Caco-2 (cell line): ENCODE measurements at regions not wholly inside any gene's neighbourhood (a gene's known extent, or its start where the extent isn't known, plus 50 kb on each side); places are given as distances from the start of the nearest gene placed in this dataset.

Source experiments
- BruUV-seq: library from RNA; stranded (reverse); fragments of 400-500 nt; replicated peaks from 2 replicates; lab custom pipeline; 2021; lab: Mats Ljungman, UMichigan
- CTCF ChIA-PET: fragments of 300-600 bp; sonication (Branson Sonifier 250); formaldehyde crosslinking; loops from one replicate; lab custom pipeline; 2022; ENCODE audit warnings: antibody characterized with exemption; lab: Charles Lee
- POLR2A ChIA-PET: fragments of 300-600 bp; sonication (Branson Sonifier 250); formaldehyde crosslinking; loops from one replicate; lab custom pipeline; 2022; ENCODE audit warnings: antibody characterized with exemption; lab: Charles Lee
- DNase-seq, 2 experiments: peaks; one replicate each; pipeline versions ENCODE4 v3.0.0 to v3.0.0-alpha.2; 2020 to 2022
- H3K27me3 ChIP-seq: replicated peaks from 2 replicates; pipeline ENCODE4 v1.6.0; 2011; ENCODE audit warnings: low read length; ENCODE audit not compliant: control insufficient read depth, insufficient read depth
- H3K36me3 ChIP-seq: 2 replicates; pipeline ENCODE4 v1.5.1; 2011; ENCODE audit warnings: low read length; ENCODE audit not compliant: control insufficient read depth, insufficient read depth
- H3K4me1 ChIP-seq: fragments of 250-450 bp; sonication (Bioruptor Pico); 2 replicates; pipeline ENCODE4 v1.5.1; 2020; ENCODE audit warnings: mild to moderate bottlenecking
- H3K4me3 ChIP-seq: 2 replicates; pipeline ENCODE4 v1.5.1; 2011; ENCODE audit warnings: low read depth, mild to moderate bottlenecking, control low read depth, low read length
- H3K9me3 ChIP-seq: fragments of 250-450 bp; sonication (Bioruptor Pico); 2 replicates; pipeline ENCODE4 v1.5.1; 2020; ENCODE audit warnings: mild to moderate bottlenecking, moderate library complexity
- H3K27ac Mint-ChIP-seq: one replicate; pipeline ENCODE4 v1.8.0; 2022; ENCODE audit warnings: mixed read lengths; ENCODE audit not compliant: unreplicated experiment
- H3K27me3 Mint-ChIP-seq: one replicate; pipeline ENCODE4 v1.8.0; 2022; ENCODE audit warnings: mixed read lengths; ENCODE audit not compliant: insufficient read depth, unreplicated experiment
- H3K36me3 Mint-ChIP-seq: one replicate; pipeline ENCODE4 v1.8.0; 2022; ENCODE audit warnings: mild to moderate bottlenecking, mixed read lengths; ENCODE audit not compliant: insufficient read depth, unreplicated experiment
- H3K4me1 Mint-ChIP-seq: one replicate; pipeline ENCODE4 v1.8.0; 2022; ENCODE audit warnings: low read depth, mixed read lengths; ENCODE audit not compliant: unreplicated experiment
- H3K4me3 Mint-ChIP-seq: one replicate; pipeline ENCODE4 v1.8.0; 2022; ENCODE audit warnings: mild to moderate bottlenecking, moderate library complexity, mixed read lengths; ENCODE audit not compliant: unreplicated experiment
- H3K9me3 Mint-ChIP-seq: one replicate; pipeline ENCODE4 v1.8.0; 2022; ENCODE audit warnings: mixed read lengths; ENCODE audit not compliant: unreplicated experiment
- CTCF ChIP-seq, 2 experiments: fragments of 200-600 bp in 1 of 2; IDR thresholded peaks; 1 replicate in 1 of 2; 2 replicates in 1 of 2; pipeline versions ENCODE4 v1.5.1 to v1.8.0; 2011 to 2022; ENCODE audit warnings: antibody characterized with exemption in 1 of 2, control low read depth in 1 of 2, inconsistent platforms in 1 of 2, low read depth in 1 of 2, low read length in 1 of 2, mild to moderate bottlenecking in 1 of 2, moderate library complexity in 1 of 2; ENCODE audit not compliant: insufficient read depth in 1 of 2, severe bottlenecking in 1 of 2, unreplicated experiment in 1 of 2
- intact Hi-C: fragments of 100-400 bp; cut with micrococcal nuclease; formaldehyde crosslinking; loops from one replicate; pipeline ENCODE4 v1.10.0; 2022; ENCODE audit not compliant: unreplicated experiment

DNA sequence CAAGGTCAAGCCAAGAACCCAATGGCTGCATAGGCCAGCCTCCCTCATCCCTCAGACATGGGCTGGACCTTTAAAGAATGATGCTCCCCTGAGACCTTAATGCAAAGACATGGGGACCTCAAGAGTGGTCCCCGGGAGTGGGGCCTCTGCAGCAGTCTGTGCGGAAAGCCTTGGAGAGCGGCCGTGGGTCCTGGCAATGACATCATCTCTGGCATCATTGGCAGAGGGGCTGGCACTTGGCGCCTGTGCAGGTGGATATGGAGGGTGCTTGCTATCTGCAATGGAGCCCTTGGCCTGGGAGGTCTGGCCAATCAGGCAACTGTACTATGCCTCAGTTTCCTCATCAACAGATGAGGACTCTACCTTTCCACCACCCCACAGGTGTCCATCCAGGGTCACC, 365.5 kb upstream of the MKI67 start:
- no TSS peak for BruUV-seq
- no peak overlapping the region for H3K27ac Mint-ChIP-seq
- no peaks in the 10 kb centered on the region for H3K36me3 Mint-ChIP-seq
- Histone ChIP-seq H3K9me3 (no peaks in the 10 kb centered on the region), H3K36me3 (no peaks in the 10 kb centered on the region), H3K4me3 (no peak overlapping the region), H3K27me3 (no peaks in the 10 kb centered on the region), H3K4me1 (no peaks in the 10 kb centered on the region)
- CTCF ChIA-PET: no interaction called here
- no peak for DNase-seq
- intact Hi-C loops: no loop called here
- H3K4me1 Mint-ChIP-seq: no peaks in the 10 kb centered on the region
- H3K4me3 Mint-ChIP-seq: no peak overlapping the region
- H3K9me3 Mint-ChIP-seq: no peaks in the 10 kb centered on the region
- H3K27me3 Mint-ChIP-seq: peaks cover 10% of the 10 kb centered on the region
- POLR2A ChIA-PET: no interaction called here
- no peak for TF ChIP-seq CTCF (IDR thresholded peaks at IDR 0.05; ENCODE audit: insufficient read depth in 1 of 2, low read depth in 1 of 2, low read length in 1 of 2, severe bottlenecking in 1 of 2, unreplicated experiment in 1 of 2)

- Mint-ChIP-seq H3K27ac (no peak overlapping the region), H3K4me1 (no peaks in the 10 kb centered on the region), H3K4me3 (no peak overlapping the region), H3K27me3 (peaks cover 14% of the 10 kb centered on the region), H3K9me3 (no peaks in the 10 kb centered on the region), H3K36me3 (no peaks in the 10 kb centered on the region)
- Histone ChIP-seq H3K4me1 (no peaks in the 10 kb centered on the region), H3K9me3 (no peaks in the 10 kb centered on the region), H3K36me3 (no peaks in the 10 kb centered on the region), H3K4me3 (no peak overlapping the region), H3K27me3 (no peaks in the 10 kb centered on the region)
- no TSS peak for BruUV-seq
- ChIA-PET CTCF (no interaction called here), POLR2A (no interaction called here)
- intact Hi-C loops: no loop called here
- no peak for TF ChIP-seq CTCF (IDR thresholded peaks at IDR 0.05; ENCODE audit: insufficient read depth in 1 of 2, low read depth in 1 of 2, low read length in 1 of 2, severe bottlenecking in 1 of 2, unreplicated experiment in 1 of 2)
- no peak for DNase-seq
Measured at GRCh38 chr10:128493811-128494210, 367.6 kb upstream of the MKI67 start.

DNA sequence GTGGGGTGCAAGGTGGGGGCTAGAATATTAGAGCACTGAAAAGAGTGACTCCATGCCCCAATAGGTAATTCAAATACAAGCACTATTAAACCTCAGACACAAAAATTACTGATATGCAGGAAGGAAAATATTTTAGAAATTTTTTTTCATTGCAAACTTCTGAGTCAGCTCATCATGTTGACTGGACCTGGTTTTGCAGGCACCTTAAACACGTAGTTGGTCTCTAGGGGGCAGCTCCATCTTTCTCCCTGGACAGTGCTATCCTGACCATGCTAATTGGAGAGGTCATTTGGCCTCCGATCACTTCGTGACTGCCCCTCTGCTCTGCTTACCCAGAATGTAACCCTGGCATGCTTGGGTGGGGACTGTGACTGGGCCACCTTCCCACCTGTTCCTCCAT, 368.4 kb upstream of the MKI67 start:
- intact Hi-C loops: no loop called here
- H3K36me3 ChIP-seq: no peaks in the 10 kb centered on the region
- no peaks in the 10 kb centered on the region for H3K9me3 ChIP-seq
- H3K27me3 ChIP-seq: no peaks in the 10 kb centered on the region
- H3K4me3 Mint-ChIP-seq: no peak overlapping the region
- ChIA-PET POLR2A (no interaction called here), CTCF (no interaction called here)
- peaks cover 14% of the 10 kb centered on the region for H3K27me3 Mint-ChIP-seq
- no peaks in the 10 kb centered on the region for H3K9me3 Mint-ChIP-seq
- no peaks in the 10 kb centered on the region for H3K36me3 Mint-ChIP-seq
- BruUV-seq: no TSS peak
- peak in 1 of 2 experiments; percentile 1 for TF ChIP-seq CTCF (IDR thresholded peaks at IDR 0.05; ENCODE audit: insufficient read depth in 1 of 2, low read depth in 1 of 2, low read length in 1 of 2, severe bottlenecking in 1 of 2, unreplicated experiment in 1 of 2)
- H3K27ac Mint-ChIP-seq: no peak overlapping the region
- no peaks in the 10 kb centered on the region for H3K4me1 ChIP-seq
- DNase-seq: no peak
- no peak overlapping the region for H3K4me3 ChIP-seq
- H3K4me1 Mint-ChIP-seq: no peaks in the 10 kb centered on the region
